ENCODE measurements at regions not wholly inside any gene's neighbourhood (a gene's known extent, or its start where the extent isn't known, plus 50 kb on each side); places are given as distances from the start of the nearest gene placed in this dataset.

GRCh38 chr20:22452442-22453011, 131.8 kb downstream of the FOXA2 start (continued):
- TF ChIP-seq, protein P1, sequence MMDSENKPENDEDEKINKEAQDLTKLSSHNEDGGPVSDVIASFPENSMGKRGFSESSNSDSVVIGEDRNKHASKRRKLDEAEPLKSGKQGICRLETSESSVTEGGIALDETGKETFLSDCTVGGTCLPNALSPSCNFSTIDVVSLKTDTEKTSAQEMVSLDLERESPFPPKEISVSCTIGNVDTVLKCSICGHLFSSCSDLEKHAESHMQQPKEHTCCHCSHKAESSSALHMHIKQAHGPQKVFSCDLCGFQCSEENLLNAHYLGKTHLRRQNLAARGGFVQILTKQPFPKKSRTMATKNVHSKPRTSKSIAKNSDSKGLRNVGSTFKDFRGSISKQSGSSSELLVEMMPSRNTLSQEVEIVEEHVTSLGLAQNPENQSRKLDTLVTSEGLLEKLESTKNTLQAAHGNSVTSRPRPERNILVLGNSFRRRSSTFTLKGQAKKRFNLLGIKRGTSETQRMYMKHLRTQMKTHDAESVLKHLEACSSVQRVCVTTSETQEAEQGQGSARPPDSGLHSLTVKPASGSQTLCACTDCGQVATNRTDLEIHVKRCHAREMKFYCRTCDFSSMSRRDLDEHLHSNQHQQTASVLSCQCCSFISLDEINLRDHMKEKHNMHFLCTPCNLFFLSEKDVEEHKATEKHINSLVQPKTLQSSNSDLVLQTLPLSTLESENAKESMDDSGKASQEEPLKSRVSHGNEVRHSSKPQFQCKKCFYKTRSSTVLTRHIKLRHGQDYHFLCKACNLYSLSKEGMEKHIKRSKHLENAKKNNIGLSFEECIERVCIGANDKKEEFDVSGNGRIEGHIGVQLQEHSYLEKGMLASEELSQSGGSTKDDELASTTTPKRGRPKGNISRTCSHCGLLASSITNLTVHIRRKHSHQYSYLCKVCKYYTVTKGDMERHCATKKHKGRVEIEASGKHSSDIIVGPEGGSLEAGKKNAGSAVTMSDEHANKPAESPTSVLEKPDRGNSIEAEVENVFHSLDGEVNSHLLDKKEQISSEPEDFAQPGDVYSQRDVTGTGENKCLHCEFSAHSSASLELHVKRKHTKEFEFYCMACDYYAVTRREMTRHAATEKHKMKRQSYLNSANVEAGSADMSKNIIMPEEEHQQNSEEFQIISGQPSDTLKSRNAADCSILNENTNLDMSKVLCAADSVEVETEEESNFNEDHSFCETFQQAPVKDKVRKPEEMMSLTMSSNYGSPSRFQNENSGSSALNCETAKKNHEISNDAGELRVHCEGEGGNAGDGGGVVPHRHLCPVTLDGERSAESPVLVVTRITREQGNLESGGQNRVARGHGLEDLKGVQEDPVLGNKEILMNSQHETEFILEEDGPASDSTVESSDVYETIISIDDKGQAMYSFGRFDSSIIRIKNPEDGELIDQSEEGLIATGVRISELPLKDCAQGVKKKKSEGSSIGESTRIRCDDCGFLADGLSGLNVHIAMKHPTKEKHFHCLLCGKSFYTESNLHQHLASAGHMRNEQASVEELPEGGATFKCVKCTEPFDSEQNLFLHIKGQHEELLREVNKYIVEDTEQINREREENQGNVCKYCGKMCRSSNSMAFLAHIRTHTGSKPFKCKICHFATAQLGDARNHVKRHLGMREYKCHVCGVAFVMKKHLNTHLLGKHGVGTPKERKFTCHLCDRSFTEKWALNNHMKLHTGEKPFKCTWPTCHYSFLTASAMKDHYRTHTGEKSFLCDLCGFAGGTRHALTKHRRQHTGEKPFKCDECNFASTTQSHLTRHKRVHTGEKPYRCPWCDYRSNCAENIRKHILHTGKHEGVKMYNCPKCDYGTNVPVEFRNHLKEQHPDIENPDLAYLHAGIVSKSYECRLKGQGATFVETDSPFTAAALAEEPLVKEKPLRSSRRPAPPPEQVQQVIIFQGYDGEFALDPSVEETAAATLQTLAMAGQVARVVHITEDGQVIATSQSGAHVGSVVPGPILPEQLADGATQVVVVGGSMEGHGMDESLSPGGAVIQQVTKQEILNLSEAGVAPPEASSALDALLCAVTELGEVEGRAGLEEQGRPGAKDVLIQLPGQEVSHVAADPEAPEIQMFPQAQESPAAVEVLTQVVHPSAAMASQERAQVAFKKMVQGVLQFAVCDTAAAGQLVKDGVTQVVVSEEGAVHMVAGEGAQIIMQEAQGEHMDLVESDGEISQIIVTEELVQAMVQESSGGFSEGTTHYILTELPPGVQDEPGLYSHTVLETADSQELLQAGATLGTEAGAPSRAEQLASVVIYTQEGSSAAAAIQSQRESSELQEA (CRISPR knock-in tag; IDR thresholded peaks at IDR 0.05; ENCODE audit: not compliant biosample characterization), result no peak
- TF ChIP-seq SMAD1 (CRISPR knock-in tag; IDR thresholded peaks at IDR 0.05; ENCODE audit: borderline replicate concordance, low read depth) (no peak), SMYD3 (CRISPR knock-in tag; IDR thresholded peaks at IDR 0.05) (no peak), DRAP1 (CRISPR knock-in tag; IDR thresholded peaks at IDR 0.05) (no peak), ZNF10 (CRISPR knock-in tag; IDR thresholded peaks at IDR 0.05; ENCODE audit: borderline replicate concordance, low read depth) (no peak), HCFC1 (IDR thresholded peaks at IDR 0.05; ENCODE audit: low read depth, low read length) (no peak), ARNT (IDR thresholded peaks at IDR 0.05) (no peak), ERF (CRISPR knock-in tag; IDR thresholded peaks at IDR 0.05) (no peak), MATR3 (CRISPR knock-in tag; IDR thresholded peaks at IDR 0.05) (no peak), KMT2A (CRISPR knock-in tag; IDR thresholded peaks at IDR 0.05) (no peak), PAF1 (CRISPR knock-in tag; IDR thresholded peaks at IDR 0.05) (no peak), ZNF75D (CRISPR knock-in tag; IDR thresholded peaks at IDR 0.05; ENCODE audit: borderline replicate concordance) (no peak), SPEN (CRISPR knock-in tag; IDR thresholded peaks at IDR 0.05; ENCODE audit: low read depth) (peak; percentile 53), EED (CRISPR knock-in tag; IDR thresholded peaks at IDR 0.05) (no peak), ZNF558 (CRISPR knock-in tag; IDR thresholded peaks at IDR 0.05; ENCODE audit: borderline replicate concordance) (no peak)
- TF ChIP-seq, protein P2, sequence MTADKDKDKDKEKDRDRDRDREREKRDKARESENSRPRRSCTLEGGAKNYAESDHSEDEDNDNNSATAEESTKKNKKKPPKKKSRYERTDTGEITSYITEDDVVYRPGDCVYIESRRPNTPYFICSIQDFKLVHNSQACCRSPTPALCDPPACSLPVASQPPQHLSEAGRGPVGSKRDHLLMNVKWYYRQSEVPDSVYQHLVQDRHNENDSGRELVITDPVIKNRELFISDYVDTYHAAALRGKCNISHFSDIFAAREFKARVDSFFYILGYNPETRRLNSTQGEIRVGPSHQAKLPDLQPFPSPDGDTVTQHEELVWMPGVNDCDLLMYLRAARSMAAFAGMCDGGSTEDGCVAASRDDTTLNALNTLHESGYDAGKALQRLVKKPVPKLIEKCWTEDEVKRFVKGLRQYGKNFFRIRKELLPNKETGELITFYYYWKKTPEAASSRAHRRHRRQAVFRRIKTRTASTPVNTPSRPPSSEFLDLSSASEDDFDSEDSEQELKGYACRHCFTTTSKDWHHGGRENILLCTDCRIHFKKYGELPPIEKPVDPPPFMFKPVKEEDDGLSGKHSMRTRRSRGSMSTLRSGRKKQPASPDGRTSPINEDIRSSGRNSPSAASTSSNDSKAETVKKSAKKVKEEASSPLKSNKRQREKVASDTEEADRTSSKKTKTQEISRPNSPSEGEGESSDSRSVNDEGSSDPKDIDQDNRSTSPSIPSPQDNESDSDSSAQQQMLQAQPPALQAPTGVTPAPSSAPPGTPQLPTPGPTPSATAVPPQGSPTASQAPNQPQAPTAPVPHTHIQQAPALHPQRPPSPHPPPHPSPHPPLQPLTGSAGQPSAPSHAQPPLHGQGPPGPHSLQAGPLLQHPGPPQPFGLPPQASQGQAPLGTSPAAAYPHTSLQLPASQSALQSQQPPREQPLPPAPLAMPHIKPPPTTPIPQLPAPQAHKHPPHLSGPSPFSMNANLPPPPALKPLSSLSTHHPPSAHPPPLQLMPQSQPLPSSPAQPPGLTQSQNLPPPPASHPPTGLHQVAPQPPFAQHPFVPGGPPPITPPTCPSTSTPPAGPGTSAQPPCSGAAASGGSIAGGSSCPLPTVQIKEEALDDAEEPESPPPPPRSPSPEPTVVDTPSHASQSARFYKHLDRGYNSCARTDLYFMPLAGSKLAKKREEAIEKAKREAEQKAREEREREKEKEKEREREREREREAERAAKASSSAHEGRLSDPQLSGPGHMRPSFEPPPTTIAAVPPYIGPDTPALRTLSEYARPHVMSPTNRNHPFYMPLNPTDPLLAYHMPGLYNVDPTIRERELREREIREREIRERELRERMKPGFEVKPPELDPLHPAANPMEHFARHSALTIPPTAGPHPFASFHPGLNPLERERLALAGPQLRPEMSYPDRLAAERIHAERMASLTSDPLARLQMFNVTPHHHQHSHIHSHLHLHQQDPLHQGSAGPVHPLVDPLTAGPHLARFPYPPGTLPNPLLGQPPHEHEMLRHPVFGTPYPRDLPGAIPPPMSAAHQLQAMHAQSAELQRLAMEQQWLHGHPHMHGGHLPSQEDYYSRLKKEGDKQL (CRISPR knock-in tag; IDR thresholded peaks at IDR 0.05; ENCODE audit: low read depth), result peak; percentile 98

All from HepG2 (cell line).